ENCODE measurements at regions not wholly inside any gene's neighbourhood (a gene's known extent, or its start where the extent isn't known, plus 50 kb on each side); places are given as distances from the start of the nearest gene placed in this dataset.

DNA sequence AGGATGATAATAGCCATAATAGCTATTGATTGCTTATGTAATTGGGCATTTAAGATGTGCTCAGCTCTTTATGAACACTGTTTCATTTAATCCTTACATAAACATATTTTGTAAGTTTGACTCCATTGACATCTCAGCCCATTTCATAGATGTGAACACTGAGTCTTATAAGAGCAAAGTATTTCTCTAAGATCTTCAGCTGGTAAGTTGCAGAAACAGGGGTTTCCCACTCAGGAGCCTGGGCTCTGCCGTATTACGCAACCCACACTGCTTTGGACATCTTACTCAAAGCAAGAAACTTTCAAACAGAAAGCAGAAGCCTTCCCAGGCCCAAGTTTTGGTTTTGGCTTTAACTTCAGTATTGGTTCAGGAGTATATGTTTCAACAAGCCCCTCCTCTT, 705.1 kb downstream of the MED13L start:
- TF ChIP-seq, protein P1, sequence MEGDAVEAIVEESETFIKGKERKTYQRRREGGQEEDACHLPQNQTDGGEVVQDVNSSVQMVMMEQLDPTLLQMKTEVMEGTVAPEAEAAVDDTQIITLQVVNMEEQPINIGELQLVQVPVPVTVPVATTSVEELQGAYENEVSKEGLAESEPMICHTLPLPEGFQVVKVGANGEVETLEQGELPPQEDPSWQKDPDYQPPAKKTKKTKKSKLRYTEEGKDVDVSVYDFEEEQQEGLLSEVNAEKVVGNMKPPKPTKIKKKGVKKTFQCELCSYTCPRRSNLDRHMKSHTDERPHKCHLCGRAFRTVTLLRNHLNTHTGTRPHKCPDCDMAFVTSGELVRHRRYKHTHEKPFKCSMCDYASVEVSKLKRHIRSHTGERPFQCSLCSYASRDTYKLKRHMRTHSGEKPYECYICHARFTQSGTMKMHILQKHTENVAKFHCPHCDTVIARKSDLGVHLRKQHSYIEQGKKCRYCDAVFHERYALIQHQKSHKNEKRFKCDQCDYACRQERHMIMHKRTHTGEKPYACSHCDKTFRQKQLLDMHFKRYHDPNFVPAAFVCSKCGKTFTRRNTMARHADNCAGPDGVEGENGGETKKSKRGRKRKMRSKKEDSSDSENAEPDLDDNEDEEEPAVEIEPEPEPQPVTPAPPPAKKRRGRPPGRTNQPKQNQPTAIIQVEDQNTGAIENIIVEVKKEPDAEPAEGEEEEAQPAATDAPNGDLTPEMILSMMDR (IDR thresholded peaks at IDR 0.05), result no peak
- TF ChIP-seq POLR2A (IDR thresholded peaks at IDR 0.05), result no peak
